ENCODE measurements at regions not wholly inside any gene's neighbourhood (a gene's known extent, or its start where the extent isn't known, plus 50 kb on each side); places are given as distances from the start of the nearest gene placed in this dataset.
A peak's percentile ranks its signal among the peaks of the same experiment; 100 is the strongest.

DNA sequence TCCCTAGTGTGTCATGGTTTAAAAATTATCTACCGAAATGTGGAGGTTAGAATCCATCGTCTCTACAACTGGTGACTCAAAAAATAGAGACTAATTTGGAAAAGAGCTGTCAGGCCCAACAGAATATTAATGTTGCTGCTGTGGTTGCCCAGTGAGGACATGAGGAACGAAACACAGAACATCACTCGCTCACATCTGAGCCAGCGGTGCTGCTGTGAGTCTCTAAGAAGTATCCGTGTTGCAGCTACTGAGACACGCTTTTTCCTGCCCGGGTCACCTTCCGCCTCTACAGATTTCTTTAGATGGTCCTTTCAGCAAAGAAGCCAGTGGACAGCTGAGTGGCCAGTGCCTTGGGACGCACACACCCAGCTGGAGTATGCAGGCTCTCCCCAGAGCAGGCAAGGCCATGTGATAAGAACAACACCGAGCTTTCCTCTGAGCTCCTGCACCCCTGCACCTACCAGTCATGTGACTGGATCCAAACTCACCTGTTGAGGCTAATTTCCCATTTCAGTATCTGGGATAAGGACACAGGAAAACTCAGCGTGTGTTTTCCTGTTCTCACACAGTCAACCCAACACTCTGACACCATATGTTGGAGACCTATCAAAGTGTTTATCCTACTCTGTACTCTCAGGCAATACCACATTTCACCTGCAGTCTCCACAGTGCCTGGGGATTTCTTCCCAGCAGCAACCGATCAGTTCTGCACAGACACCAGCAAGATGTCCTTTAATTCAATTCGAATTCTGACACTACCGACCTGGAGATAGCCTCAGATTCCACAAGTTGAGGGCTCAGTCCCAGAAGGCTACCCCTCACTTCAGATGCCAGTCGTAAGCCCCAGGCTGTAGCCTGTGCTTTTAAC lies 119.0 kb upstream of the RPS6KA2 start:
- no peaks in the 10 kb centered on the region for H4K20me1 ChIP-seq (ENCODE audit: low read depth)
- no peaks in the 10 kb centered on the region for H3K9me3 Mint-ChIP-seq
- H3K36me3 ChIP-seq = no peaks in the 10 kb centered on the region
- peaks cover 13% of the 10 kb centered on the region for H3F3A ChIP-seq (ENCODE audit: low read depth)
- no peak overlapping the region for H3K27ac ChIP-seq
- H3K36me3 Mint-ChIP-seq = no peaks in the 10 kb centered on the region
- H3K4me1 Mint-ChIP-seq = peaks cover 41% of the 10 kb centered on the region
- H3K4me1 ChIP-seq = peaks cover 31% of the 10 kb centered on the region
- H3K79me2 ChIP-seq (ENCODE audit: low read depth) = no peaks in the 10 kb centered on the region
- no peak overlapping the region for H3K4me2 ChIP-seq
- no peaks in the 10 kb centered on the region for H3K9me3 ChIP-seq (ENCODE audit: low read depth)
- no peak overlapping the region for H2AFZ ChIP-seq (replicated peaks)
- H3K27me3 Mint-ChIP-seq (ENCODE audit: insufficient read depth, low read depth) = peaks cover 6% of the 10 kb centered on the region
- H3K4me3 Mint-ChIP-seq = no peak overlapping the region
- H3K4me3 ChIP-seq = no peak overlapping the region
- no peak overlapping the region for H3K9ac ChIP-seq
- H3K27me3 ChIP-seq = no peaks in the 10 kb centered on the region
- DNase-seq (ENCODE audit: low spot score) = no peak
- TF ChIP-seq EZH2phosphoT487 (IDR thresholded peaks at IDR 0.05) = no peak
- no peak for TF ChIP-seq EZH2 (IDR thresholded peaks at IDR 0.05)
- TF ChIP-seq CTCF (IDR thresholded peaks at IDR 0.05) = no peak
- H3K27ac Mint-ChIP-seq = peak overlapping the region; percentile 48

- Histone ChIP-seq H3K4me2 (no peak overlapping the region), H3K9ac (no peak overlapping the region), H3K79me2 (ENCODE audit: low read depth) (no peaks in the 10 kb centered on the region), H3K36me3 (no peaks in the 10 kb centered on the region), H3K27ac (no peak overlapping the region), H3K4me1 (peaks cover 19% of the 10 kb centered on the region), H2AFZ (replicated peaks) (no peak overlapping the region), H3K27me3 (no peaks in the 10 kb centered on the region), H4K20me1 (ENCODE audit: low read depth) (no peaks in the 10 kb centered on the region), H3K4me3 (no peak overlapping the region), H3F3A (ENCODE audit: low read depth) (no peaks in the 10 kb centered on the region), H3K9me3 (ENCODE audit: low read depth) (no peaks in the 10 kb centered on the region)
- peaks cover 6% of the 10 kb centered on the region for H3K27me3 Mint-ChIP-seq (ENCODE audit: insufficient read depth, low read depth)
- H3K9me3 Mint-ChIP-seq = no peaks in the 10 kb centered on the region
- H3K4me3 Mint-ChIP-seq = no peak overlapping the region
- peak overlapping the region; percentile 86 for H3K27ac Mint-ChIP-seq
- DNase-seq (ENCODE audit: low spot score) = no peak
- no peaks in the 10 kb centered on the region for H3K36me3 Mint-ChIP-seq
- TF ChIP-seq EZH2phosphoT487 (IDR thresholded peaks at IDR 0.05) (no peak), CTCF (IDR thresholded peaks at IDR 0.05) (peak; percentile 12)
- peaks cover 31% of the 10 kb centered on the region for H3K4me1 Mint-ChIP-seq
These were observed 117.4 kb upstream of the RPS6KA2 start for GRCh38 chr6:166744223-166745134.

- Mint-ChIP-seq H3K4me1 (peaks cover 31% of the 10 kb centered on the region), H3K27me3 (ENCODE audit: insufficient read depth, low read depth) (peaks cover 6% of the 10 kb centered on the region), H3K36me3 (no peaks in the 10 kb centered on the region), H3K27ac (peak overlapping the region; percentile 86), H3K4me3 (no peak overlapping the region), H3K9me3 (no peaks in the 10 kb centered on the region)
- Histone ChIP-seq H3K27ac (no peak overlapping the region), H3K4me1 (peaks cover 19% of the 10 kb centered on the region), H3K4me3 (no peak overlapping the region), H3K9ac (no peak overlapping the region), H3K9me3 (ENCODE audit: low read depth) (no peaks in the 10 kb centered on the region), H2AFZ (replicated peaks) (no peak overlapping the region), H3F3A (ENCODE audit: low read depth) (no peaks in the 10 kb centered on the region), H3K79me2 (ENCODE audit: low read depth) (no peaks in the 10 kb centered on the region), H4K20me1 (ENCODE audit: low read depth) (no peaks in the 10 kb centered on the region), H3K36me3 (no peaks in the 10 kb centered on the region), H3K27me3 (no peaks in the 10 kb centered on the region), H3K4me2 (no peak overlapping the region)
- no peak for TF ChIP-seq EZH2 (IDR thresholded peaks at IDR 0.05)
- TF ChIP-seq EZH2phosphoT487 (IDR thresholded peaks at IDR 0.05) = no peak
- TF ChIP-seq CTCF (IDR thresholded peaks at IDR 0.05) = no peak
- no peak for DNase-seq (ENCODE audit: low spot score)
These were observed 116.6 kb upstream of the RPS6KA2 start for GRCh38 chr6:166743406-166744222.

All from neural progenitor cell (in vitro differentiated cells).